Common myeloid progenitor, CD34-positive (primary cell): ENCODE measurements at regions not wholly inside any gene's neighbourhood (a gene's known extent, or its start where the extent isn't known, plus 50 kb on each side); places are given as distances from the start of the nearest gene placed in this dataset.
A peak's percentile ranks its signal among the peaks of the same experiment; 100 is the strongest.

Source experiments
- CTCF ChIA-PET: fragments of 350-600 bp; sonication (Branson Sonifier 250); formaldehyde crosslinking; loops from one replicate; lab custom pipeline; 2021; ENCODE audit warnings: antibody characterized with exemption; lab: Charles Lee
- POLR2A ChIA-PET: fragments of 350-600 bp; sonication (Branson Sonifier 250); formaldehyde crosslinking; loops from one replicate; lab custom pipeline; 2021; ENCODE audit warnings: antibody characterized with exemption; lab: Charles Lee
- DNase-seq, 3 donors: peaks; one replicate each; pipeline versions ENCODE4 v3.0.0 to v3.0.0-alpha.2; 2013
- H3K27ac ChIP-seq, 2 experiments: 1 replicate in 1 of 2; 2 replicates in 1 of 2; pipeline ENCODE4 v1.7.0; 2013; ENCODE audit warnings: inconsistent platforms in 2 of 2, low read length in 2 of 2, mild to moderate bottlenecking in 2 of 2, low read depth in 1 of 2, moderate library complexity in 1 of 2; ENCODE audit not compliant: severe bottlenecking in 2 of 2, insufficient read depth in 1 of 2, poor library complexity in 1 of 2
- H3K27me3 ChIP-seq, 5 experiments: replicated peaks in 2 of 5; 1 replicate in 3 of 5; 2 replicates in 2 of 5; pipeline versions ENCODE4 v1.6.1 to v1.7.0; 2013; ENCODE audit warnings: low read length in 4 of 5, mild to moderate bottlenecking in 2 of 5, moderate library complexity in 2 of 5, inconsistent platforms in 1 of 5; ENCODE audit not compliant: insufficient read depth in 5 of 5, control insufficient read depth in 4 of 5
- H3K36me3 ChIP-seq, 4 experiments: 1 replicate in 2 of 4; 2 replicates in 2 of 4; pipeline versions ENCODE4 v1.6.1 to v1.7.0; 2013; ENCODE audit warnings: low read length in 3 of 4, control low read depth in 1 of 4, mild to moderate bottlenecking in 1 of 4; ENCODE audit not compliant: control insufficient read depth in 4 of 4, insufficient read depth in 4 of 4
- H3K4me1 ChIP-seq, 4 experiments: 1 replicate in 3 of 4; 2 replicates in 1 of 4; pipeline versions ENCODE4 v1.6.1 to v1.7.1; 2013; ENCODE audit warnings: low read length in 3 of 4, mild to moderate bottlenecking in 3 of 4, control low read depth in 1 of 4, inconsistent platforms in 1 of 4, moderate library complexity in 1 of 4; ENCODE audit not compliant: control insufficient read depth in 4 of 4, insufficient read depth in 4 of 4; ENCODE audit errors: control extremely low read depth in 1 of 4
- H3K4me3 ChIP-seq, 7 experiments: 1 replicate in 4 of 7; 2 replicates in 3 of 7; pipeline versions ENCODE4 v1.5.1 to v1.7.0; 2013; ENCODE audit warnings: mild to moderate bottlenecking in 7 of 7, low read length in 6 of 7, moderate library complexity in 6 of 7, inconsistent platforms in 2 of 7, low read depth in 2 of 7, control low read depth in 1 of 7; ENCODE audit not compliant: insufficient read depth in 4 of 7, control insufficient read depth in 1 of 7; ENCODE audit errors: extremely low read depth in 1 of 7
- H3K9me3 ChIP-seq, 5 experiments: 1 replicate in 4 of 5; 2 replicates in 1 of 5; pipeline versions ENCODE4 v1.6.1 to v1.7.1; 2013; ENCODE audit warnings: low read length in 4 of 5, mild to moderate bottlenecking in 2 of 5, inconsistent platforms in 1 of 5, low read depth in 1 of 5, moderate library complexity in 1 of 5; ENCODE audit not compliant: control insufficient read depth in 4 of 5, insufficient read depth in 2 of 5; ENCODE audit errors: control extremely low read depth in 1 of 5
- WGBS: methylation state at CpG from one replicate; pipeline ENCODE4 v1.1.5; 2013; ENCODE audit not compliant: insufficient coverage; 5-methylcytosine and 5-hydroxymethylcytosine counted together

- DNase-seq, result no peak
- H3K27me3 ChIP-seq, result no peaks in the 10 kb centered on the region
- ChIA-PET POLR2A (interaction anchor here (0.7 kb wide), 1 partner anchor 34 kb away, joined by 3 read pairs; no protein-coding TSS in a partner anchor), CTCF (no interaction called here)
- no peaks in the 10 kb centered on the region for H3K4me1 ChIP-seq
- no peaks in the 10 kb centered on the region for H3K9me3 ChIP-seq
- WGBS, result 88% methylated on average over 1 of the region's 3 CpGs
- no peak overlapping the region for H3K27ac ChIP-seq
- no peak overlapping the region for H3K4me3 ChIP-seq
- H3K36me3 ChIP-seq, result no peaks in the 10 kb centered on the region
Observed at GRCh38 chr3:70517124-70517890, 204.9 kb upstream of the MDFIC2 start.

- CTCF ChIA-PET, result no interaction called here
- Histone ChIP-seq H3K9me3 (no peaks in the 10 kb centered on the region), H3K27ac (no peak overlapping the region), H3K4me1 (no peaks in the 10 kb centered on the region), H3K27me3 (no peaks in the 10 kb centered on the region), H3K4me3 (no peak overlapping the region), H3K36me3 (no peaks in the 10 kb centered on the region)
- DNase-seq, result no peak
- 93% methylated on average over 3 of the region's 4 CpGs for WGBS
- POLR2A ChIA-PET, result no interaction called here
Observed at GRCh38 chr3:70516076-70516475, 203.6 kb upstream of the MDFIC2 start.

GRCh38 chr3:70507486-70507885 is 195.0 kb upstream of the MDFIC2 start:
- CTCF ChIA-PET, result no interaction called here
- Histone ChIP-seq H3K36me3 (no peaks in the 10 kb centered on the region), H3K4me3 (no peak overlapping the region), H3K9me3 (peaks cover 0 to 2% (median 0%) of the 10 kb centered on the region in 5 experiments), H3K4me1 (no peaks in the 10 kb centered on the region), H3K27me3 (no peaks in the 10 kb centered on the region), H3K27ac (no peak overlapping the region)
- WGBS, result no CpG with 5 or more reads among the region's 4 CpGs
- DNase-seq, result no peak
- POLR2A ChIA-PET, result no interaction called here

- H3K27ac ChIP-seq, result no peak overlapping the region
- H3K4me3 ChIP-seq, result no peak overlapping the region
- ChIA-PET POLR2A (no interaction called here), CTCF (no interaction called here)
- H3K4me1 ChIP-seq, result peaks cover 0 to 3% (median under 1%) of the 10 kb centered on the region in 4 experiments
- H3K36me3 ChIP-seq, result no peaks in the 10 kb centered on the region
- peaks cover 0 to 2% (median 0%) of the 10 kb centered on the region in 5 experiments for H3K9me3 ChIP-seq
- H3K27me3 ChIP-seq, result no peaks in the 10 kb centered on the region
- WGBS, result 100% methylated on average over 3 of the region's 5 CpGs
- no peak for DNase-seq
Observed at GRCh38 chr3:70506775-70507174, 194.3 kb upstream of the MDFIC2 start.

GRCh38 chr3:70501561-70501960 is 189.1 kb upstream of the MDFIC2 start:
- Histone ChIP-seq H3K27me3 (no peaks in the 10 kb centered on the region), H3K4me1 (peaks cover 0 to 10% (median 5%) of the 10 kb centered on the region in 4 experiments), H3K36me3 (no peaks in the 10 kb centered on the region), H3K4me3 (no peak overlapping the region), H3K27ac (no peak overlapping the region), H3K9me3 (peaks cover 0 to 6% (median 3%) of the 10 kb centered on the region in 5 experiments)
- ChIA-PET POLR2A (no interaction called here), CTCF (no interaction called here)
- DNase-seq, result peak; percentile 32 to 97 (median 93)
- WGBS, result 0% methylated on average over 1 of the region's 3 CpGs

DNA sequence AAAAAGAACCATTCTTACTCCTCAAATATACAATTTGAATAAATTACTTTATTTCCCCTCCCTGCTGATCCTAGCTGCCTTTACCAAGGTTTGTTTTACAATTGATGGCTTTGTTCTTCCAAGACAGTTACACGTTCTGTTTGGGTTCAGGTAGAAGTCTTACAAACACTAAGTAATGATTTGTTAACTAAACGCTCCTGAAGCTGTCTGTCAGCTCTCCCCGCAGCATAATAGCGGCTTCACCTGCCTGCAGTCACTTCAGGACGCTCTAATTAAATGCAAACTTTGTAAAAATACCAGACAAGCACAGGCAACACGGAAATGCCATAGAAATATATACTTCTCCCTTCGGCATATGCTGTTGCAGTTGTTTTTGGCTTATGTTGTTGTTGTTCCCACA is 176.4 kb upstream of the MDFIC2 start:
- Histone ChIP-seq H3K27me3 (peaks cover 0 to 23% (median 9%) of the 10 kb centered on the region in 5 experiments), H3K36me3 (no peaks in the 10 kb centered on the region), H3K4me3 (no peak overlapping the region), H3K4me1 (no peaks in the 10 kb centered on the region), H3K27ac (no peak overlapping the region), H3K9me3 (no peaks in the 10 kb centered on the region)
- ChIA-PET POLR2A (no interaction called here), CTCF (no interaction called here)
- WGBS, result 84% methylated on average over 4 of the region's 7 CpGs
- no peak for DNase-seq

DNA sequence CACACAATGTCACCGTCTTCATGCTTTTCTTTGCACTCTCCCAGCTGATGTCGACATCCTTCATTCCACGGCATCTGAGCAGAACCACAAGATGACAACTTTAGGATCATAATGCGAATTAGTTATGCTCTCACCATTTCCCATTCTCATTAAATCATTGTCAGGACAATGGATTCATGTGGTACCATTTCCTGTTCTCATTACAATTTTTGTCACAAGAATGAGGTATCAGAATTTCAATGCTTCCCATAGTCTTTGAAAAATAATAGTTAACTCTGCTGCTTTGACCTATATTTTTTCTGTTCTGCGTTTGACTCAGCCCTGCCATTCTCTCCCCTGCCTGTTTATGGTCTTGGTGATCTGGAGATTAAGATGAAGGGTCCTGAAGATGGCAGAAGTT is 175.7 kb upstream of the MDFIC2 start:
- H3K27me3 ChIP-seq, result peaks cover 0 to 23% (median 9%) of the 10 kb centered on the region in 5 experiments
- H3K4me1 ChIP-seq, result no peaks in the 10 kb centered on the region
- no peak for DNase-seq
- ChIA-PET POLR2A (no interaction called here), CTCF (no interaction called here)
- no peaks in the 10 kb centered on the region for H3K36me3 ChIP-seq
- no peaks in the 10 kb centered on the region for H3K9me3 ChIP-seq
- no peak overlapping the region for H3K27ac ChIP-seq
- 54% methylated on average over 4 of the region's 5 CpGs for WGBS
- H3K4me3 ChIP-seq, result no peak overlapping the region
